HepG2 (cell line): ENCODE measurements at regions not wholly inside any gene's neighbourhood (a gene's known extent, or its start where the extent isn't known, plus 50 kb on each side); places are given as distances from the start of the nearest gene placed in this dataset.

ENCODE experiments used
- ATAC-seq: fragments of 200-7000 bp; cut with Tn5 transposase; 3 replicates; pipeline ENCODE4 v1.9.1; 2020; ENCODE audit warnings: mild to moderate bottlenecking, moderate library complexity
- BruUV-seq: library from RNA; stranded (reverse); fragments of 400-500 nt; replicated peaks from 2 replicates; lab custom pipeline; 2021; lab: Mats Ljungman, UMichigan
- CTCF ChIA-PET: fragments of 300-600 bp; formaldehyde crosslinking; extraction: SDS; loops from one replicate; lab custom pipeline; 2021; ENCODE audit warnings: low total read pairs, inconsistent platforms, low intra/inter-chr PET ratio; lab: Yijun Ruan, JAX
- POLR2A ChIA-PET: fragments of 350-600 bp; sonication (Branson Sonifier 250); formaldehyde crosslinking; loops from one replicate; lab custom pipeline; 2020; ENCODE audit warnings: antibody characterized with exemption, inconsistent platforms; lab: Yijun Ruan, JAX
- DNase-seq: peaks from one replicate; pipeline ENCODE4 v3.0.0-alpha.2; 2015; ENCODE audit warnings: low spot score
- FAIRE-seq: peaks from 3 replicates; lab custom pipeline; 2011; peaks lifted over from hg19 to GRCh38; lab: Jason Lieb, UNC
- H2AFZ ChIP-seq: one replicate; pipeline ENCODE4 v1.6.1; 2011; ENCODE audit warnings: low read length, inconsistent platforms
- H3K27ac ChIP-seq: fragments of 300-600 bp; 3 replicates; pipeline ENCODE4 v1.8.0; 2011; ENCODE audit warnings: mixed run types, mild to moderate bottlenecking, mixed read lengths, low read length, inconsistent platforms; ENCODE audit not compliant: insufficient read depth; ENCODE audit errors: extremely low read length
- H3K27me3 ChIP-seq, 2 experiments: fragments of 200-600 bp in 1 of 2; 2 replicates in 1 of 2; 3 replicates in 1 of 2; pipeline versions ENCODE4 v1.6.0 to v1.8.0; 2011; ENCODE audit warnings: low read length in 2 of 2, mild to moderate bottlenecking in 2 of 2, moderate library complexity in 2 of 2, inconsistent platforms in 1 of 2; ENCODE audit not compliant: insufficient read depth in 2 of 2, control insufficient read depth in 1 of 2
- H3K36me3 ChIP-seq, 2 experiments: fragments of 200-600 bp in 1 of 2; replicated peaks in 1 of 2; 2 replicates in 1 of 2; 3 replicates in 1 of 2; pipeline versions ENCODE4 v1.5.1 to v1.8.0; 2011; ENCODE audit warnings: low read length in 2 of 2, inconsistent platforms in 1 of 2; ENCODE audit not compliant: insufficient read depth in 2 of 2, control insufficient read depth in 1 of 2
- H3K4me1 ChIP-seq: 2 replicates; pipeline ENCODE4 v1.5.1; 2012; ENCODE audit warnings: low read length, inconsistent platforms; ENCODE audit not compliant: insufficient read depth
- H3K4me2 ChIP-seq: 2 replicates; pipeline ENCODE4 v1.6.0; 2011; ENCODE audit warnings: low read depth, low read length, inconsistent platforms
- H3K4me3 ChIP-seq, 3 experiments: fragments of 200-600 bp in 1 of 3; sonication (generic), shearing (Covaris generic) in 1 of 3; replicated peaks in 1 of 3; 2 replicates each; pipeline ENCODE4 v1.5.1; 2011 to 2016; ENCODE audit warnings: low read length in 3 of 3, inconsistent platforms in 2 of 3, low read depth in 2 of 3, mild to moderate bottlenecking in 2 of 3, control low read depth in 1 of 3, mixed read lengths in 1 of 3; ENCODE audit not compliant: insufficient read depth in 1 of 3
- H3K79me2 ChIP-seq: one replicate; pipeline ENCODE4 v1.6.1; 2011; ENCODE audit warnings: low read length, inconsistent platforms; ENCODE audit not compliant: insufficient read depth
- H3K9ac ChIP-seq: 2 replicates; pipeline ENCODE4 v1.6.0; 2011; ENCODE audit warnings: mild to moderate bottlenecking, low read depth, low read length, inconsistent platforms; ENCODE audit not compliant: insufficient read depth
- H3K9me3 ChIP-seq: 2 replicates; pipeline ENCODE4 v1.5.1; 2012; ENCODE audit warnings: mild to moderate bottlenecking, low read length
- H4K20me1 ChIP-seq: 2 replicates; pipeline ENCODE4 v1.6.0; 2011; ENCODE audit warnings: inconsistent platforms, mild to moderate bottlenecking, low read length, moderate library complexity; ENCODE audit not compliant: insufficient read depth
- ELF1 ChIP-seq: sonication (generic); formaldehyde crosslinking; IDR thresholded peaks from 2 replicates; pipeline ENCODE4 v1.4.0; 2020; ENCODE audit warnings: missing genetic modification reagents
- ELK4 ChIP-seq: sonication (generic); formaldehyde crosslinking; IDR thresholded peaks from 2 replicates; pipeline ENCODE4 v1.9.0; 2021; ENCODE audit warnings: missing genetic modification reagents, borderline replicate concordance
- GZF1 ChIP-seq: sonication (generic); formaldehyde crosslinking; IDR thresholded peaks from 2 replicates; pipeline ENCODE4 v1.5.1; 2020; ENCODE audit warnings: mild to moderate bottlenecking, missing genetic modification reagents
- MED13 ChIP-seq: sonication (generic); formaldehyde crosslinking; IDR thresholded peaks from 2 replicates; pipeline ENCODE4 v1.5.0; 2020; ENCODE audit warnings: missing genetic modification reagents
- POLR2AphosphoS2 ChIP-seq: IDR thresholded peaks from 2 replicates; pipeline ENCODE4 v1.6.1; 2011; ENCODE audit warnings: low read depth, low read length, improper control_type of control experiment
- POLR2G ChIP-seq: fragments of 200-400 bp; formaldehyde crosslinking; IDR thresholded peaks from 2 replicates; pipeline ENCODE4 v1.6.1; 2018; ENCODE audit warnings: mild to moderate bottlenecking, low read depth, low read length, moderate library complexity
- RORA ChIP-seq: sonication (generic); formaldehyde crosslinking; IDR thresholded peaks from 2 replicates; pipeline ENCODE4 v1.5.0; 2020; ENCODE audit warnings: mild to moderate bottlenecking, missing genetic modification reagents, moderate library complexity
- SP5 ChIP-seq: IDR thresholded peaks from 2 replicates; pipeline ENCODE4 v1.6.1; 2016; ENCODE audit warnings: low read depth, borderline replicate concordance
- TCF7L2 ChIP-seq: IDR thresholded peaks from 2 replicates; pipeline ENCODE4 v1.6.1; 2011; ENCODE audit warnings: mild to moderate bottlenecking, low read depth, low read length, moderate library complexity
- U2AF2 ChIP-seq: fragments of 200-400 bp; formaldehyde crosslinking; IDR thresholded peaks from 2 replicates; pipeline ENCODE4 v1.6.1; 2017; ENCODE audit warnings: low read depth, mild to moderate bottlenecking, low read length
- YEATS4 ChIP-seq: sonication (generic); formaldehyde crosslinking; IDR thresholded peaks from 2 replicates; pipeline ENCODE4 v1.4.0; 2020; ENCODE audit warnings: missing genetic modification reagents, borderline replicate concordance
- ZFYVE20 ChIP-seq: sonication (generic); formaldehyde crosslinking; IDR thresholded peaks from 2 replicates; pipeline ENCODE4 v1.8.0; 2023; ENCODE audit warnings: low read depth, mild to moderate bottlenecking, moderate library complexity, missing genetic modification reagents, borderline replicate concordance
- ZNF33B ChIP-seq: sonication (generic); formaldehyde crosslinking; IDR thresholded peaks from 2 replicates; pipeline ENCODE4 v1.5.1; 2020; ENCODE audit warnings: mild to moderate bottlenecking, missing genetic modification reagents
- ZNF430 ChIP-seq: sonication (generic); formaldehyde crosslinking; IDR thresholded peaks from 2 replicates; pipeline ENCODE4 v1.9.0; 2021; ENCODE audit warnings: mild to moderate bottlenecking, missing genetic modification reagents
- WGBS: methylation state at CpG from one replicate; pipeline ENCODE4 v1.1.6; 2017; ENCODE audit warnings: low lambda C conversion rate; 5-methylcytosine and 5-hydroxymethylcytosine counted together
- in situ Hi-C: cut with HindIII; loops from 2 replicates; pipeline ENCODE4 v1.10.0; 2017; ENCODE audit warnings: low pct_unique_long_range_greater_than_20kb; ENCODE audit not compliant: extremely low pct_ligation_motif_present
- intact Hi-C: fragments of 100-400 bp; cut with micrococcal nuclease; formaldehyde crosslinking; loops from one replicate; pipeline ENCODE4 v1.10.0; 2022; ENCODE audit not compliant: unreplicated experiment
- TF ChIP-seq, protein P1 (sequence below): sonication (generic); formaldehyde crosslinking; IDR thresholded peaks from 2 replicates; pipeline ENCODE4 v1.9.0; 2021; ENCODE audit warnings: missing genetic modification reagents, mild to moderate bottlenecking, borderline replicate concordance

- Histone ChIP-seq H4K20me1 (no peaks in the 10 kb centered on the region), H3K4me2 (no peak overlapping the region), H3K79me2 (no peaks in the 10 kb centered on the region), H3K9ac (no peak overlapping the region), H3K27ac (no peak overlapping the region), H3K36me3 (no peaks in the 10 kb centered on the region), H3K27me3 (no peaks in the 10 kb centered on the region; a peak in 1 of 5 replicates), H3K4me3 (no peak overlapping the region), H2AFZ (no peak overlapping the region), H3K9me3 (no peaks in the 10 kb centered on the region), H3K4me1 (peaks cover 10% of the 10 kb centered on the region)
- FAIRE-seq = no peak
- no peak for DNase-seq
- BruUV-seq = no TSS peak
- no peak for ATAC-seq
- in situ Hi-C loops (no loop called here), intact Hi-C loops (no loop called here)
- TF ChIP-seq GZF1 (CRISPR knock-in tag) = no peak
- WGBS = 56% methylated on average over 3 of the region's 3 CpGs
- CTCF ChIA-PET = no interaction called here
- POLR2A ChIA-PET = no interaction called here
Measured at GRCh38 chr3:72130565-72130964, 345.6 kb upstream of the PROK2 start.

- Histone ChIP-seq H4K20me1 (no peaks in the 10 kb centered on the region), H3K27ac (no peak overlapping the region), H3K27me3 (no peaks in the 10 kb centered on the region; a peak in 1 of 5 replicates), H3K9ac (no peak overlapping the region), H3K79me2 (no peaks in the 10 kb centered on the region), H3K4me2 (no peak overlapping the region), H2AFZ (no peak overlapping the region), H3K9me3 (no peaks in the 10 kb centered on the region), H3K4me3 (no peak overlapping the region), H3K4me1 (peaks cover 10% of the 10 kb centered on the region), H3K36me3 (no peaks in the 10 kb centered on the region)
- TF ChIP-seq ZNF430 (CRISPR knock-in tag) (no peak), MED13 (CRISPR knock-in tag) (no peak), YEATS4 (CRISPR knock-in tag) (no peak), POLR2AphosphoS2 (no peak), SP5 (no peak), U2AF2 (no peak), ZNF33B (no peak), ELF1 (no peak), ELK4 (no peak), TCF7L2 (no peak), POLR2G (no peak), RORA (no peak), ZFYVE20 (CRISPR knock-in tag) (no peak)
- TF ChIP-seq, protein P1, sequence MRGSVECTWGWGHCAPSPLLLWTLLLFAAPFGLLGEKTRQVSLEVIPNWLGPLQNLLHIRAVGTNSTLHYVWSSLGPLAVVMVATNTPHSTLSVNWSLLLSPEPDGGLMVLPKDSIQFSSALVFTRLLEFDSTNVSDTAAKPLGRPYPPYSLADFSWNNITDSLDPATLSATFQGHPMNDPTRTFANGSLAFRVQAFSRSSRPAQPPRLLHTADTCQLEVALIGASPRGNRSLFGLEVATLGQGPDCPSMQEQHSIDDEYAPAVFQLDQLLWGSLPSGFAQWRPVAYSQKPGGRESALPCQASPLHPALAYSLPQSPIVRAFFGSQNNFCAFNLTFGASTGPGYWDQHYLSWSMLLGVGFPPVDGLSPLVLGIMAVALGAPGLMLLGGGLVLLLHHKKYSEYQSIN = no peak
- intact Hi-C loops = no loop called here
- CTCF ChIA-PET = no interaction called here
- 58% methylated on average over 5 of the region's 5 CpGs for WGBS
- BruUV-seq = no TSS peak
- ATAC-seq (no peak), FAIRE-seq (no peak), DNase-seq (no peak)
- in situ Hi-C loops = no loop called here
- POLR2A ChIA-PET = no interaction called here
Measured at GRCh38 chr3:72129501-72130094, 344.6 kb upstream of the PROK2 start.
